K562 (cell line): ENCODE measurements at regions not wholly inside any gene's neighbourhood (a gene's known extent, or its start where the extent isn't known, plus 50 kb on each side); places are given as distances from the start of the nearest gene placed in this dataset.

Experiments
- CEBPZ ChIP-seq: fragments of 150-350 bp; IDR thresholded peaks from 2 replicates; pipeline ENCODE4 v1.6.1; 2014; ENCODE audit warnings: low read depth, mild to moderate bottlenecking, low read length, borderline replicate concordance
- FOXK2 ChIP-seq, 2 experiments: fragments of 450-650 bp; IDR thresholded peaks in 1 of 2; conservative IDR thresholded peaks in 1 of 2; 2 replicates each; pipeline ENCODE4 v1.6.1; 2016; ENCODE audit warnings: low read depth in 2 of 2, mild to moderate bottlenecking in 1 of 2
- GTF3C2 ChIP-seq: IDR thresholded peaks from 3 replicates; pipeline ENCODE4 v1.6.1; 2011; ENCODE audit warnings: borderline replicate concordance, mild to moderate bottlenecking, moderate library complexity; ENCODE audit not compliant: insufficient read length; ENCODE audit errors: extremely low read depth
- ID3 ChIP-seq, 2 experiments: fragments of 250-450 bp in 1 of 2; fragments of 450-650 bp in 1 of 2; sonication (Bioruptor Pico) in 1 of 2; IDR thresholded peaks; 2 replicates each; pipeline versions ENCODE4 v1.6.1 to v1.8.0; 2016 to 2021; ENCODE audit warnings: mild to moderate bottlenecking in 2 of 2, moderate library complexity in 2 of 2, missing compliant biosample characterization in 1 of 2, missing genetic modification characterization in 1 of 2
- MTA2 ChIP-seq: fragments of 450-650 bp; IDR thresholded peaks from 2 replicates; pipeline ENCODE4 v1.6.1; 2016; ENCODE audit warnings: low read depth
- SRSF3 ChIP-seq: fragments of 200-400 bp; formaldehyde crosslinking; IDR thresholded peaks from 2 replicates; pipeline ENCODE4 v1.6.1; 2016; ENCODE audit warnings: mild to moderate bottlenecking, low read length, moderate library complexity; ENCODE audit not compliant: insufficient read depth

- no peak for TF ChIP-seq CEBPZ
- TF ChIP-seq GTF3C2, result no peak
- no peak for TF ChIP-seq MTA2
- TF ChIP-seq SRSF3, result no peak
- no peak for TF ChIP-seq ID3 (CRISPR knock-in tag; IDR thresholded peaks at IDR 0.05)
- TF ChIP-seq ID3 (tag; IDR thresholded peaks at IDR 0.05), result no peak
- TF ChIP-seq FOXK2 (conservative IDR thresholded peaks at IDR 0.05 in 1 of 2, IDR thresholded peaks at IDR 0.05 in 1 of 2; ENCODE audit: low read depth in 2 of 2), result no peak
Observed at GRCh38 chr6:24019393-24019792, 106.6 kb upstream of the NRSN1 start (continued).
